DOHH2 (cell line): ENCODE measurements at regions not wholly inside any gene's neighbourhood (a gene's known extent, or its start where the extent isn't known, plus 50 kb on each side); places are given as distances from the start of the nearest gene placed in this dataset.

ENCODE experiments used
- H3F3A ChIP-seq: fragments of 200-600 bp; sonication (generic), shearing (Covaris generic); 2 replicates; pipeline ENCODE4 v1.6.0; 2016; ENCODE audit warnings: antibody characterized with exemption, mild to moderate bottlenecking; ENCODE audit not compliant: control insufficient read depth, insufficient read depth
- H3K27ac ChIP-seq: fragments of 200-600 bp; sonication (generic); 2 replicates; pipeline ENCODE4 v1.5.1; 2014; ENCODE audit warnings: low read depth, mild to moderate bottlenecking, low read length, moderate library complexity
- H3K27me3 ChIP-seq: fragments of 200-600 bp; sonication (generic); 2 replicates; pipeline ENCODE4 v1.6.1; 2014; ENCODE audit warnings: mild to moderate bottlenecking, low read length, mixed read lengths; ENCODE audit not compliant: control insufficient read depth
- H3K36me3 ChIP-seq: fragments of 200-600 bp; sonication (generic); 2 replicates; pipeline ENCODE4 v1.6.1; 2014; ENCODE audit warnings: mild to moderate bottlenecking, low read length, moderate library complexity, mixed read lengths; ENCODE audit not compliant: control insufficient read depth
- H3K4me1 ChIP-seq: fragments of 200-600 bp; sonication (generic); 2 replicates; pipeline ENCODE4 v1.6.1; 2014; ENCODE audit warnings: mild to moderate bottlenecking, low read length, mixed read lengths; ENCODE audit not compliant: control insufficient read depth
- H3K4me2 ChIP-seq: fragments of 200-600 bp; sonication (generic); 2 replicates; pipeline ENCODE4 v1.6.0; 2014; ENCODE audit warnings: mild to moderate bottlenecking, low read length, moderate library complexity
- H3K4me3 ChIP-seq: fragments of 200-600 bp; sonication (generic); 2 replicates; pipeline ENCODE4 v1.5.1; 2014; ENCODE audit warnings: mild to moderate bottlenecking, low read length, mixed read lengths
- H3K79me2 ChIP-seq: fragments of 200-600 bp; sonication (generic); 2 replicates; pipeline ENCODE4 v1.6.1; 2014; ENCODE audit warnings: mild to moderate bottlenecking, low read length, mixed read lengths; ENCODE audit not compliant: control insufficient read depth
- H3K9me2 ChIP-seq: fragments of 200-600 bp; sonication (generic); replicated peaks from 2 replicates; pipeline ENCODE4 v1.6.1; 2014; ENCODE audit warnings: mild to moderate bottlenecking, low read length, mixed read lengths; ENCODE audit not compliant: control insufficient read depth
- H3K9me3 ChIP-seq: fragments of 200-600 bp; sonication (generic); 2 replicates; pipeline ENCODE4 v1.6.1; 2014; ENCODE audit warnings: antibody characterized with exemption, low read length, mixed read lengths; ENCODE audit not compliant: control insufficient read depth, insufficient read depth
- H4K20me1 ChIP-seq: fragments of 200-600 bp; sonication (generic); 2 replicates; pipeline ENCODE4 v1.6.0; 2014; ENCODE audit warnings: low read depth, mild to moderate bottlenecking, antibody characterized with exemption, low read length, moderate library complexity; ENCODE audit not compliant: control insufficient read depth, insufficient read depth
- EZH2phosphoT487 ChIP-seq: fragments of 200-600 bp; sonication (generic); IDR thresholded peaks from 2 replicates; pipeline ENCODE4 v1.6.1; 2017; ENCODE audit warnings: borderline replicate concordance, mild to moderate bottlenecking, antibody characterized with exemption, low read length, moderate library complexity, mixed read lengths
- TF ChIP-seq, protein P1 (sequence below): fragments of 200-600 bp; sonication (generic); IDR thresholded peaks from one replicate; pipeline ENCODE4 v1.5.1; 2014; ENCODE audit warnings: antibody characterized with exemption, mild to moderate bottlenecking, low read depth, low read length; ENCODE audit not compliant: poor library complexity, severe bottlenecking

DNA sequence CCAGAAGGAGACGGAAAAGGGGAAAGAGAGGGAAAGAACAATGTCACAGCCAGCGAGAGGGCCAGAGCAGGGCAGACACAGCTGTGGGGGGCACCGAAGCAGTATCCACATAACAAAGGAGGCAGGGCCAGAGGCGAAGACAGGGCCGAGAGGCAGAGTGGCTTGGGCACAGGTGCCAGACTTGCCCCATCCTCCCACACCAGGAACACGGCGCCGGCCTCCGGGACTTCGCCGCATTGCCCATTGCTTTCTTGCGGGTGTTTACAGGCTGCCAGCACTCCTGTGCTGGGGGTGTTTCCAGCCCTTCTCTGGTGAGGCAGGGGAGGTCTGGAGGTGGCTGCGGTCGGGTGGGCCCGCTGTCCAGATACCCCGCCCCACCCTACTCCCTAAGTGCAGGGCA lies 78.0 kb downstream of the ENGASE start:
- no peaks in the 10 kb centered on the region for H3K27me3 ChIP-seq
- H3K9me2 ChIP-seq, result no peaks in the 10 kb centered on the region
- no peaks in the 10 kb centered on the region for H3K9me3 ChIP-seq
- H3K4me1 ChIP-seq, result no peaks in the 10 kb centered on the region
- H3K36me3 ChIP-seq, result no peaks in the 10 kb centered on the region
- no peak overlapping the region for H3K4me3 ChIP-seq
- H3K4me2 ChIP-seq, result no peak overlapping the region
- TF ChIP-seq, protein P1, sequence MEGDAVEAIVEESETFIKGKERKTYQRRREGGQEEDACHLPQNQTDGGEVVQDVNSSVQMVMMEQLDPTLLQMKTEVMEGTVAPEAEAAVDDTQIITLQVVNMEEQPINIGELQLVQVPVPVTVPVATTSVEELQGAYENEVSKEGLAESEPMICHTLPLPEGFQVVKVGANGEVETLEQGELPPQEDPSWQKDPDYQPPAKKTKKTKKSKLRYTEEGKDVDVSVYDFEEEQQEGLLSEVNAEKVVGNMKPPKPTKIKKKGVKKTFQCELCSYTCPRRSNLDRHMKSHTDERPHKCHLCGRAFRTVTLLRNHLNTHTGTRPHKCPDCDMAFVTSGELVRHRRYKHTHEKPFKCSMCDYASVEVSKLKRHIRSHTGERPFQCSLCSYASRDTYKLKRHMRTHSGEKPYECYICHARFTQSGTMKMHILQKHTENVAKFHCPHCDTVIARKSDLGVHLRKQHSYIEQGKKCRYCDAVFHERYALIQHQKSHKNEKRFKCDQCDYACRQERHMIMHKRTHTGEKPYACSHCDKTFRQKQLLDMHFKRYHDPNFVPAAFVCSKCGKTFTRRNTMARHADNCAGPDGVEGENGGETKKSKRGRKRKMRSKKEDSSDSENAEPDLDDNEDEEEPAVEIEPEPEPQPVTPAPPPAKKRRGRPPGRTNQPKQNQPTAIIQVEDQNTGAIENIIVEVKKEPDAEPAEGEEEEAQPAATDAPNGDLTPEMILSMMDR, result no peak
- TF ChIP-seq EZH2phosphoT487, result no peak
- H3K79me2 ChIP-seq, result no peaks in the 10 kb centered on the region
- no peaks in the 10 kb centered on the region for H3F3A ChIP-seq
- H3K27ac ChIP-seq, result no peak overlapping the region
- H4K20me1 ChIP-seq, result no peaks in the 10 kb centered on the region

- H3F3A ChIP-seq, result no peaks in the 10 kb centered on the region
- H3K27ac ChIP-seq, result no peak overlapping the region
- H3K9me2 ChIP-seq, result no peaks in the 10 kb centered on the region
- no peaks in the 10 kb centered on the region for H3K79me2 ChIP-seq
- H3K4me1 ChIP-seq, result no peaks in the 10 kb centered on the region
- H3K4me3 ChIP-seq, result no peak overlapping the region
- no peaks in the 10 kb centered on the region for H3K27me3 ChIP-seq
- TF ChIP-seq, protein P1, result no peak
- no peak for TF ChIP-seq EZH2phosphoT487
- H4K20me1 ChIP-seq, result no peaks in the 10 kb centered on the region
- H3K9me3 ChIP-seq, result no peaks in the 10 kb centered on the region
- H3K36me3 ChIP-seq, result no peaks in the 10 kb centered on the region
- H3K4me2 ChIP-seq, result no peak overlapping the region
Measured at GRCh38 chr17:79152110-79152509, 77.5 kb downstream of the ENGASE start.

- Histone ChIP-seq H4K20me1 (no peaks in the 10 kb centered on the region), H3K27me3 (no peaks in the 10 kb centered on the region)
Measured at GRCh38 chr17:79150799-79151198, 76.2 kb downstream of the ENGASE start.

More at GRCh38 chr17:79150799-79151198, 76.2 kb downstream of the ENGASE start:
- TF ChIP-seq, protein P1, result no peak
- TF ChIP-seq EZH2phosphoT487, result no peak
- Histone ChIP-seq H3K9me2 (no peaks in the 10 kb centered on the region), H3K4me2 (no peak overlapping the region), H3K9me3 (no peaks in the 10 kb centered on the region), H3K79me2 (no peaks in the 10 kb centered on the region), H3K36me3 (no peaks in the 10 kb centered on the region), H3K4me1 (no peaks in the 10 kb centered on the region), H3K27ac (no peak overlapping the region), H3K4me3 (no peak overlapping the region), H3F3A (no peaks in the 10 kb centered on the region)
